Activated CD8-positive, alpha-beta memory T cell treated with anti-CD3 and anti-CD28 coated beads for 24 hours (primary cell): ENCODE measurements at regions not wholly inside any gene's neighbourhood (a gene's known extent, or its start where the extent isn't known, plus 50 kb on each side); places are given as distances from the start of the nearest gene placed in this dataset.

Source experiments
- DNase-seq: peaks from one replicate; pipeline ENCODE4 v3.0.0-alpha.2; 2020

- no peak for DNase-seq
These were observed 96.0 kb downstream of the INHBB start for GRCh38 chr2:120441744-120442471.

DNA sequence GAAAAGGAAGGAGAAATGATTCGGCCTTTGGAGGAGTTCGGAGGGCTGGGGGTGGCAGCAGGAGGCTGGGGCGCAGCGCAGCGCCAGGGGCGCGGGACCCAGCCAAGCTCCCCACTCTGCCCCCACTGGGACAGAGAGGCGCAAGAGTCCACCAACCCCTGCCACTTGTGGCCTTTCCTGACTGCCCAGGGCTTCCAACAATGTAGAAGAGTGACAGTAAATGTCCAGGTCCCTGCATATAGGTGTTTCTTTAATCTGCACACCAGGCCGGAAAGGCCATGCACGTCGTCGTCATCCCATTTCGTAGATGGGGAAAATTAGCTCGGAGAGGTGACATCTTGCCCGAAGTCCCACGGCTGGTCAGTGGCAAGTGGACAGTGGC, 96.6 kb downstream of the INHBB start:
- DNase-seq: no peak

GRCh38 chr2:120442923-120443571, 97.1 kb downstream of the INHBB start:
- peak; percentile 61 for DNase-seq

- DNase-seq: no peak
These were observed 98.0 kb downstream of the INHBB start for GRCh38 chr2:120443946-120444345.

DNA sequence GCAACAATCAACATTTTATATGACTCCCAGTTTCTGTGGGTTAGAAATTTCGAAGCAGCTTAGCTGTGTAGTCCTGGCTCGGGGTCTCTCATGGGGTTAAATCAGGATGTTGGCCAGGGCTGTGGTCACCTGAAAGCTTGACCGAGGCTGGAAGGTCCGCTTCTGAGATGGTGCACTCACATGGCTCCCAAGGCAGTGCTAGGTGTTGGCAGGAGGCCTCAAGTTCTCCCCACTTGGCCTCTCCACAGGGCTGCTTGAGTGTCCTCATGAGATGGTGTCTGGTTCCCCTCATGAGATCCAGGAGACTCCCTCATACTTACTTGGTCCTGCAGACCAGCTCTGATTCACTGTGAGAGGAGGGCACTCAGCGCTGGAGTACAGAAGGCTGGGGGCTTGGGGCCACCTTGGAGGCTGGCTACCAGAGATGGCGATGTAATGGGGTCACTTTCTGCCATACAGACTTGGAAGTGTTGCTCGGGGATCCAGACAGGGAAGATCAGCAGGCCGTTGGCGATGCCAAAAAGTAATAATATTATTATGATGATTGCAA, 98.8 kb downstream of the INHBB start:
- no peak for DNase-seq

DNA sequence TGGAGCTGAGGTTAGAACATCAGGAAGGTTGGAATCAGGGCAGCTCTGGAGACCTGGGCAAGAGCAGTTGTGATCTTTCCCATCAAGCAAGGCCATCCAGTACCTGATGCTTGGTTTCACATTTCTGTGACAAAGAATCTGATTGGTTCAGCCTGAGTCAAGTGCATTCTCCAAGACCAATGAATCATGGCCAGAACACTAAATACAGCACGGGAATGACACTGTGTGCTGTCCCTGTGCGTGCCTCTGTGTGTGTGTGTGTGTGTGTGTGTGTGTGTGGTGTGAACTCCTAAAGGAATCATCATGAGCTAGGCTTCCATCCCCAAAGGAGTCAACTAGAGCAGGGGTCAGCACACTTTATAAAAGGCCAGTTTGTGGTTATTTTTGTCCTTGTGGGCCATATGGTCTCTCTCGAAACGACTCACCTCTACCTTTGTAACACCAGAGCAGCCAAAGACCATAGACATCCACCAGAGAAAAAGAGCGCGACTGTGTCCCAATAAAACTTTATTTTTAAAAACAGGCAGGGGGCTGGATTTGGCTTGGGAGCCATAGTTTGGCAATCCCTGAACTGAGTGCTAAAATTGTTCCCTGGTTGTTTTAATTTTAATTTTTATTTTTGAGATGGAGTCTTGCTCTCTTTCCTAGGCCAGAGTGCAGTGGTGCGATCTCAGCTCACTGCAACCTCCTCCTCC, 99.7 kb downstream of the INHBB start:
- no peak for DNase-seq

DNA sequence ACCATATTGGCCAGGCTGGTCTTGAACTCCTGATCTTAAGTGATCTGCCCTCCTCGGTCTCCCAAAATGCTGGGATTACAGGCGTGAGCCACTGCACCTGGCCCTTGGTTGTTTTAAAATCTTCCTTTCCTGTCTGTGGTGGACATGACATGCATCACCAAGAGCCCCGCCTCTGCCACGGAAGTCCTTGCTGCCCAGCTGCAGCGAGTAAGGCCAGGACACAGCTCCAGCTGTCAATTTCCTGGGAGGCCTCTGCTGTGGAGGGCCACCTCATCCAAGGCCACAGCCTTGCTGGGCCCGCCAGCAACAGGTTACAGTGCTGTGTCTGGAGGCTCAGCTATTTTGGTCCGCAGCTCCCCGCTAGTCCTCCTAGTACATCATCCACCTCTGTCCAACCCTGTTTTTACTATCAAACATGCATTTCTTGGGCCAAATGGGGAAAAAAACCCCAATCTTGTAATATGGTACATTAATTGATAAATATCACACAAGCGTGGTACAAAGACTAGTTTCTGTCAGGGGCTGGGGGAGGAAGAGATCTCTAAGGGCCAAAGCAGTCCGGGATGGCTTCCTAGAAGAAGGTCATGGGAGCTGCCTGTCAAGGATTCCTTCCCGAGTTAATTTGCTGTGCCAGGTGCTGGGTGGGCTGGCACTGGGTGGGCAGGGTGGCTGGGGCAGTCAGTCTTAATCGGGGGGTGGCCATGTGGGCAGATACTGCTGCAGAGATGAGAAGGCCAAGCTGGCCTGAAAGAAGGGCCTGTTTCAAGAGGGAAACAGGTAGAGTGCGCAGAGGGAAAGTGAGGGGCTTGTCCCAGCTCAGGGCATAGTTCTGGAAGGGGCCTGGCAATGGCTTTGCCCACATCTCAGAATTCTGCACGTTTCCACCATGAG, 100.5 kb downstream of the INHBB start:
- DNase-seq: no peak

DNA sequence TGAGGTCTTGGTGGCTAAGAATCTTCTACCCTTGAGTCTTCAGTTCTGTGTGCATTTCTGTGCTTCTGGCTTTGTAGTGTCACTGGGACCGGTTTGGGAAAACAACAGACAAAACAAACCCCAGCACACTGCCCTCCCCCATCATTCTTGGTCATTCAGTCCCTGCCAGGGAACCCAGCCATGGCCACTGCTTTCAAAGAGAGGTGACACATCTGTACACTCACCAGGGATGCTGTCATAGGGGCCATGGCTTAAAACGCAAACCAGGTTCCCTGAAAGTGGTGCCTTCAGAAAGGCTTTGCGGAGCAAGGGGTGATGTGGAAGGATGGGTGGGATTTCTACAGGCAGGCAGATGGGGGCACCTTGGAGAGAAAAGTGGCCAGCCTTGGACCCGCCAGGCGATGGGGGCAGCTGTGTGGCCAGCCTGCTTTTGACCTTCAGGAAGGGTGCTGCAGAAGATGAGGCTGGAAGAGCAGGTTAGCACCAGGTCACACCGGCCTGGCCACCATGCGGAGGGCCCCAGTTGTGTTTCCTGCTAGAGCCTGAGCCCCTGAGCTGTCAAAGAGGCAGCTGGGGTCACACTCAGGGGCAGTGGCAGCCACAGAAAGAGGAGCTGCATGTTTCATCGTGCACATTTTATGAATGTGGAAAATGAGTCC, 101.3 kb downstream of the INHBB start:
- DNase-seq: no peak

DNA sequence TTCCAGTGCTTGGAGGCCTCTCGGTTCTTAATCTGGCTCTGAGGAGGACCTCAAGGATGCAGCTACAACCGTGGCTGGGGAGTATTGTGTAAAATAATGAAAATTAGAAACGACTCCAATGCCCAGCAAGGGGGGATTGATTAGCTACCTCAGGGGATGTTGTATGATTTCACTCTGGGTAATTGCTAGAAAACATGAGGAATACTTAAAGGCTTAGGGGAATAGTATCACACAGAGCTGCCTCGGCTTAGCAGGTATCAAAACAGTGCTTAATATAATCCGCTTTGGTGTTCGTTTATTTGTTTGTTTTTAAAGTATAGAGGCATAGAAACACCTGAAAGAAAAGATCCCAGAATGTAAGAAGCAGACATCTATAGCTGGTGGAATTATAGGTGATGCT, 102.5 kb downstream of the INHBB start:
- no peak for DNase-seq

GRCh38 chr2:120448961-120449810, 103.2 kb downstream of the INHBB start:
- DNase-seq: no peak

GRCh38 chr2:120450196-120450820, 104.4 kb downstream of the INHBB start:
- DNase-seq: no peak

- no peak for DNase-seq
These were observed 105.4 kb downstream of the INHBB start for GRCh38 chr2:120451334-120451733.

- no peak for DNase-seq
These were observed 106.2 kb downstream of the INHBB start for GRCh38 chr2:120452131-120452530.

DNA sequence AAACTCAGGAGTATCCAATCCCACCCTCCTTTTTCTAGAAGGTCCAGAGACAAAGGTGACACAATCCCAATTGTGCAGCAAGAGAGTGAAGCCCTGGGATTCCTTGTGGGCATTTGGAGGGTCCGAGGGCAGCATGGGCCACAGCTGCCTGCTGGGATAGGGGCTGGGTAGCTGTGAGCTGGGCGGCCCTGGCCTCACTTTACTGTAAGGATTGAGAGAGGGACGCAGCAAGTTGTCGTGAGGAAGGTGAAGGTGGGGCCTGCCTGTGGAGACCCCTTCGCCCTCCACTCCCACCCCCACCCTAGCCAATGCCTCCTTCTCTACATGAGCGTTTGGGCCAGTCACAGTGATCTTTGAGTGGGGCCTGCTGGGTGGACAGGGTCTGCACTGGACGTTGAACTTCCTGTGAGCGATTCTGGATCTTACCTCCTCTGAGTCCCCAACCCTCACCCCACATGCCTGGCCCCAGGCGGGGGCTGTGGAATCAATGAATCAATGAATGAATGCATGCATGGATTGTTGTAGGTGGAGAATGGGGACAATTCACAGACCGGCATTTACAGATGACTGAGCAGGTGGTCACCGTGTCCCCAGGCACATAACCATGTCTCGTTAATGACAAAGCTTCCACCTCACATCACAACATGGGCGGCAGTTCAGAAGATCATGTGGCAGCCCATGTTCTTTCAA, 107.2 kb downstream of the INHBB start:
- DNase-seq: no peak

- DNase-seq: no peak
These were observed 107.7 kb downstream of the INHBB start for GRCh38 chr2:120453635-120453998.

GRCh38 chr2:120454654-120455385, 108.9 kb downstream of the INHBB start:
- DNase-seq: no peak

DNA sequence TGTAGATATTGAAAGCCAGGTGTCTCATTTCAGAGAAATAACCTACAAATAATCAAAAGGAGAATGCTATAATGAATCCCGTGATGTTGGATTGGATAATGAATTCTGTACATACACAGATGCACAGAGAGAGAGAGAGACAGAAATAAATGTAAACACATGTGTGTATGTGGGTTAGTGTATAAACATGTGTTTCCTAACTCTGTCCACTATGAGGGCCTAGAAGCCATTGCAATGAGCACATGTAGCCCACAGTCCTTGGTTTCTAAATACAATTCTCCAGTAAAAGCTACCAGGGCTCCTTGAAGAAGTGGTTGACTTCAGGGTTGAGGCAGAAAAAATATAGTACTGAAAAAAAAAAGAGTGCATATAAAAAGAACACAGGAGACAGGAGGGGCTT, 109.5 kb downstream of the INHBB start:
- no peak for DNase-seq

GRCh38 chr2:120456867-120457266, 110.9 kb downstream of the INHBB start:
- DNase-seq: no peak

GRCh38 chr2:120460511-120460910, 114.6 kb downstream of the INHBB start:
- no peak for DNase-seq

- no peak for DNase-seq
These were observed 115.2 kb downstream of the INHBB start for GRCh38 chr2:120461092-120461491.
